ENCODE measurements at regions not wholly inside any gene's neighbourhood (a gene's known extent, or its start where the extent isn't known, plus 50 kb on each side); places are given as distances from the start of the nearest gene placed in this dataset.

GRCh38 chr3:150357923-150358607 is 50.0 kb upstream of the TSC22D2 start:
- H3K36me3 ChIP-seq (ENCODE audit: control insufficient read depth in 2 of 2, insufficient read depth in 2 of 2, low read length in 2 of 2), result no peaks in the 10 kb centered on the region
- H3K27me3 ChIP-seq (ENCODE audit: control insufficient read depth in 2 of 2, insufficient read depth in 2 of 2, low read length in 2 of 2), result no peaks in the 10 kb centered on the region
- no peak overlapping the region for H3K27ac ChIP-seq (ENCODE audit: low read depth in 2 of 2, low read length in 2 of 2)
- peaks cover 0 to 3% of the 10 kb centered on the region in 2 donors for H3K4me1 ChIP-seq (ENCODE audit: control insufficient read depth in 2 of 2, insufficient read depth in 2 of 2, low read length in 2 of 2)
- no peaks in the 10 kb centered on the region for H3K9me3 ChIP-seq (ENCODE audit: control insufficient read depth in 2 of 2, low read length in 2 of 2)
- no peak overlapping the region for H3K9ac ChIP-seq (ENCODE audit: low read depth in 1 of 2, low read length in 2 of 2)
- no peak overlapping the region for H3K4me3 ChIP-seq (ENCODE audit: low read length in 2 of 2)

- no peak overlapping the region for H3K27ac ChIP-seq (ENCODE audit: low read depth in 2 of 2, low read length in 2 of 2)
- H3K9ac ChIP-seq (ENCODE audit: low read depth in 1 of 2, low read length in 2 of 2), result no peak overlapping the region
- H3K36me3 ChIP-seq (ENCODE audit: control insufficient read depth in 2 of 2, insufficient read depth in 2 of 2, low read length in 2 of 2), result no peaks in the 10 kb centered on the region
- H3K9me3 ChIP-seq (ENCODE audit: control insufficient read depth in 2 of 2, low read length in 2 of 2), result no peaks in the 10 kb centered on the region
- H3K4me1 ChIP-seq (ENCODE audit: control insufficient read depth in 2 of 2, insufficient read depth in 2 of 2, low read length in 2 of 2), result no peaks in the 10 kb centered on the region
- H3K4me3 ChIP-seq (ENCODE audit: low read length in 2 of 2), result no peak overlapping the region
- H3K27me3 ChIP-seq (ENCODE audit: control insufficient read depth in 2 of 2, insufficient read depth in 2 of 2, low read length in 2 of 2), result no peaks in the 10 kb centered on the region
Measured at GRCh38 chr3:150357140-150357539, 51.0 kb upstream of the TSC22D2 start.

GRCh38 chr3:150355574-150355973 is 52.5 kb upstream of the TSC22D2 start:
- no peaks in the 10 kb centered on the region for H3K9me3 ChIP-seq (ENCODE audit: control insufficient read depth in 2 of 2, low read length in 2 of 2)
- H3K36me3 ChIP-seq (ENCODE audit: control insufficient read depth in 2 of 2, insufficient read depth in 2 of 2, low read length in 2 of 2), result no peaks in the 10 kb centered on the region
- no peaks in the 10 kb centered on the region for H3K4me1 ChIP-seq (ENCODE audit: control insufficient read depth in 2 of 2, insufficient read depth in 2 of 2, low read length in 2 of 2)
- no peaks in the 10 kb centered on the region for H3K27me3 ChIP-seq (ENCODE audit: control insufficient read depth in 2 of 2, insufficient read depth in 2 of 2, low read length in 2 of 2)
- H3K27ac ChIP-seq (ENCODE audit: low read depth in 2 of 2, low read length in 2 of 2), result no peak overlapping the region
- no peak overlapping the region for H3K4me3 ChIP-seq (ENCODE audit: low read length in 2 of 2)
- H3K9ac ChIP-seq (ENCODE audit: low read depth in 1 of 2, low read length in 2 of 2), result no peak overlapping the region

DNA sequence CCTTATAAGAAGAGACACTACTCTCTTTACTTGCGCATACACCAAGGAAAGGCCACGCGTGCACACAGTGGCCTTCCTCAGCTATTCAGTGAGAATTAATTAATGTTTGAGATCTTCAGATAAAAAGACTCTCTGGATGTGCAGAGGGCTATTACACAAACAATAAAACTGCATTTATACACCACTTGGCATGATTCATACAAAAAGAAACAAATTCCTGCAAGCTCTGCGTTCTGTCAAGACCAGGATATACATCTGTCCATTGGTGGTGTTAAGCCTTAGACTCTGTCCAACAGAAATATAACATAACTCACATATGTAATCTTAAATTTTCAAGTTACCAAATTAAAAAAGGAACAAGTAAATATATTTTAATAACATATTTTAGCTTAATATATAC is 55.2 kb upstream of the TSC22D2 start:
- Histone ChIP-seq H3K27me3 (ENCODE audit: control insufficient read depth in 2 of 2, insufficient read depth in 2 of 2, low read length in 2 of 2) (no peaks in the 10 kb centered on the region), H3K36me3 (ENCODE audit: control insufficient read depth in 2 of 2, insufficient read depth in 2 of 2, low read length in 2 of 2) (no peaks in the 10 kb centered on the region), H3K27ac (ENCODE audit: low read depth in 2 of 2, low read length in 2 of 2) (no peak overlapping the region), H3K9me3 (ENCODE audit: control insufficient read depth in 2 of 2, low read length in 2 of 2) (no peaks in the 10 kb centered on the region), H3K4me1 (ENCODE audit: control insufficient read depth in 2 of 2, insufficient read depth in 2 of 2, low read length in 2 of 2) (peaks cover 0 to 7% of the 10 kb centered on the region in 2 donors), H3K4me3 (ENCODE audit: low read length in 2 of 2) (no peak overlapping the region), H3K9ac (ENCODE audit: low read depth in 1 of 2, low read length in 2 of 2) (no peak overlapping the region)

DNA sequence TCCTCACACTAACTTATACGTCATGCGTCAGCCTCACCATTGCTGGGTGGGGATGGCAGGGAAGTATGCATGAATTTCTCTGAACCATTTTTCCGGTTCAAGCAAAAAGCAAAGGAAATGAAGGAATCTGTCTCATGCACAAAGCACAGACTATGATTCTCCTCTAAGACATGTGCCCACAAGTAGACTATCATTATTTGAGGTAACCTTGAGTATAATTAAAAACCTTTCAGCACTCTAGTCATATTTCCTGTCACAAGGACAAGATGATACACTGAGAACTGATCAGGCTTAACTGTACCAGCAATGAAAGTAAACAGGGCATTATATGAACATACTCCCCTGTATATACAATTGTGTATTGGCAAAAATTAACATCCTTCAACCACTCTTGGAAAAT is 56.7 kb upstream of the TSC22D2 start:
- Histone ChIP-seq H3K4me3 (ENCODE audit: low read length in 2 of 2) (no peak overlapping the region), H3K27me3 (ENCODE audit: control insufficient read depth in 2 of 2, insufficient read depth in 2 of 2, low read length in 2 of 2) (no peaks in the 10 kb centered on the region), H3K27ac (ENCODE audit: low read depth in 2 of 2, low read length in 2 of 2) (no peak overlapping the region), H3K9ac (ENCODE audit: low read depth in 1 of 2, low read length in 2 of 2) (no peak overlapping the region), H3K36me3 (ENCODE audit: control insufficient read depth in 2 of 2, insufficient read depth in 2 of 2, low read length in 2 of 2) (no peaks in the 10 kb centered on the region), H3K4me1 (ENCODE audit: control insufficient read depth in 2 of 2, insufficient read depth in 2 of 2, low read length in 2 of 2) (peaks cover 0 to 7% of the 10 kb centered on the region in 2 donors), H3K9me3 (ENCODE audit: control insufficient read depth in 2 of 2, low read length in 2 of 2) (no peaks in the 10 kb centered on the region)

- Histone ChIP-seq H3K27me3 (ENCODE audit: control insufficient read depth in 2 of 2, insufficient read depth in 2 of 2, low read length in 2 of 2) (no peaks in the 10 kb centered on the region), H3K4me3 (ENCODE audit: low read length in 2 of 2) (no peak overlapping the region), H3K27ac (ENCODE audit: low read depth in 2 of 2, low read length in 2 of 2) (no peak overlapping the region), H3K9me3 (ENCODE audit: control insufficient read depth in 2 of 2, low read length in 2 of 2) (no peaks in the 10 kb centered on the region), H3K4me1 (ENCODE audit: control insufficient read depth in 2 of 2, insufficient read depth in 2 of 2, low read length in 2 of 2) (peaks cover 0 to 11% of the 10 kb centered on the region in 2 donors), H3K9ac (ENCODE audit: low read depth in 1 of 2, low read length in 2 of 2) (no peak overlapping the region), H3K36me3 (ENCODE audit: control insufficient read depth in 2 of 2, insufficient read depth in 2 of 2, low read length in 2 of 2) (no peaks in the 10 kb centered on the region)
Measured at GRCh38 chr3:150349314-150350097, 58.6 kb upstream of the TSC22D2 start.

DNA sequence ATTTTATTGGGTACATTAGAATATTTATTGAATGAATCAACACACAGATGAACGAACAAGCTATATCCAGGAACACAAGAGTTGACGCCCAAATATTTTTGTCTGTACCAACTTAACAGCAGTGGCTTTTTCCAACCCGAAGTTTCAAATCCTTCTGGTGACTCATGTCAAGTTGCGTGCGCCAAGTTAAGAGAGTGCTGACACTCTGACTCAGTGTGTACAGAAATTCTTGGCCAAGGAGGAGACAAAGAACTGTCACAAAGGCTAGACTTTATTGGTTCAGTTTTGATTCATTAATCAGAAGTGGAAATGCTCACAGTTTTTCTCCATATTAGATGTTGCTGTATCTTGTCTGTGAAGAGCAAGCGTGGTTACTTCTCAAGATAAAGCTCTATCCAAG is 59.6 kb upstream of the TSC22D2 start:
- H3K9ac ChIP-seq (ENCODE audit: low read depth in 1 of 2, low read length in 2 of 2), result no peak overlapping the region
- H3K4me3 ChIP-seq (ENCODE audit: low read length in 2 of 2), result no peak overlapping the region
- peaks cover 0 to 11% of the 10 kb centered on the region in 2 donors for H3K4me1 ChIP-seq (ENCODE audit: control insufficient read depth in 2 of 2, insufficient read depth in 2 of 2, low read length in 2 of 2)
- peak overlapping the region; percentile 41 for H3K27ac ChIP-seq (ENCODE audit: low read depth in 2 of 2, low read length in 2 of 2)
- no peaks in the 10 kb centered on the region for H3K9me3 ChIP-seq (ENCODE audit: control insufficient read depth in 2 of 2, low read length in 2 of 2)
- no peaks in the 10 kb centered on the region for H3K27me3 ChIP-seq (ENCODE audit: control insufficient read depth in 2 of 2, insufficient read depth in 2 of 2, low read length in 2 of 2)
- H3K36me3 ChIP-seq (ENCODE audit: control insufficient read depth in 2 of 2, insufficient read depth in 2 of 2, low read length in 2 of 2), result no peaks in the 10 kb centered on the region

GRCh38 chr3:150346981-150347863 is 60.9 kb upstream of the TSC22D2 start:
- Histone ChIP-seq H3K27me3 (ENCODE audit: control insufficient read depth in 2 of 2, insufficient read depth in 2 of 2, low read length in 2 of 2) (no peaks in the 10 kb centered on the region), H3K36me3 (ENCODE audit: control insufficient read depth in 2 of 2, insufficient read depth in 2 of 2, low read length in 2 of 2) (no peaks in the 10 kb centered on the region), H3K4me3 (ENCODE audit: low read length in 2 of 2) (no peak overlapping the region), H3K9me3 (ENCODE audit: control insufficient read depth in 2 of 2, low read length in 2 of 2) (no peaks in the 10 kb centered on the region), H3K4me1 (ENCODE audit: control insufficient read depth in 2 of 2, insufficient read depth in 2 of 2, low read length in 2 of 2) (peaks cover 0 to 11% of the 10 kb centered on the region in 2 donors), H3K27ac (ENCODE audit: low read depth in 2 of 2, low read length in 2 of 2) (no peak overlapping the region), H3K9ac (ENCODE audit: low read depth in 1 of 2, low read length in 2 of 2) (no peak overlapping the region)

DNA sequence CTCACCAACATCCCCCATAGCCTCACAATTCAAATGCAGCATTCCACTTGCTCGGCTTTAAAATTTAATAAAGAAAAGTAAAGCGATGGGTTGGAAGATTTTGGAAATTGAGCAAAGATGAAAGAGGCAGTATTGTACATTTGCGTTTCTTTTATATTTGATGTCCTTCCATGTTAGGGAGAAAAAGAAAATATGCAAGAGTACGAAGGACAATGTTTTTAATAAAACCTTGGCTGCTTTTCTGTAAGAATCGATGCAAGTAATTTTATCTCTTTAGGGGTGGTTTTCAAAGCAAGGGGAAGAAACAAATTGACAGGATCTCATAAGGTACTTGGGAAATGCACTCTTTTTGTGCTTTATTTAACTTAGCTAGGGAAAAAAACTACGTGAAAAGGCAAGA is 61.8 kb upstream of the TSC22D2 start:
- H3K27ac ChIP-seq (ENCODE audit: low read depth in 2 of 2, low read length in 2 of 2), result no peak overlapping the region
- no peaks in the 10 kb centered on the region for H3K9me3 ChIP-seq (ENCODE audit: control insufficient read depth in 2 of 2, low read length in 2 of 2)
- H3K4me3 ChIP-seq (ENCODE audit: low read length in 2 of 2), result no peak overlapping the region
- H3K9ac ChIP-seq (ENCODE audit: low read depth in 1 of 2, low read length in 2 of 2), result no peak overlapping the region
- peaks cover 0 to 11% of the 10 kb centered on the region in 2 donors for H3K4me1 ChIP-seq (ENCODE audit: control insufficient read depth in 2 of 2, insufficient read depth in 2 of 2, low read length in 2 of 2)
- no peaks in the 10 kb centered on the region for H3K36me3 ChIP-seq (ENCODE audit: control insufficient read depth in 2 of 2, insufficient read depth in 2 of 2, low read length in 2 of 2)
- no peaks in the 10 kb centered on the region for H3K27me3 ChIP-seq (ENCODE audit: control insufficient read depth in 2 of 2, insufficient read depth in 2 of 2, low read length in 2 of 2)
